Stimulated activated CD8-positive, alpha-beta memory T cell treated with anti-CD3 and anti-CD28 coated beads, Interleukin-12 subunit alpha, Interleukin-12 subunit beta, amount 100 ng/mL, for 24 hours (primary cell): ENCODE measurements at regions not wholly inside any gene's neighbourhood (a gene's known extent, or its start where the extent isn't known, plus 50 kb on each side); places are given as distances from the start of the nearest gene placed in this dataset.

Experiments used
- DNase-seq: peaks from one replicate; pipeline ENCODE4 v3.0.0-alpha.2; 2020; ENCODE audit errors: extremely low read depth

- no peak for DNase-seq
These were observed 717.3 kb downstream of the DIAPH3 start for GRCh38 chr13:59446391-59446790.

GRCh38 chr13:59447031-59447430, 716.7 kb downstream of the DIAPH3 start:
- no peak for DNase-seq

GRCh38 chr13:59447846-59448620, 715.7 kb downstream of the DIAPH3 start:
- no peak for DNase-seq

- no peak for DNase-seq
These were observed 714.0 kb downstream of the DIAPH3 start for GRCh38 chr13:59449750-59450149.

- no peak for DNase-seq
These were observed 713.5 kb downstream of the DIAPH3 start for GRCh38 chr13:59450229-59450628.

- no peak for DNase-seq
These were observed 712.5 kb downstream of the DIAPH3 start for GRCh38 chr13:59451236-59451635.

- no peak for DNase-seq
These were observed 711.4 kb downstream of the DIAPH3 start for GRCh38 chr13:59452189-59452890.

- no peak for DNase-seq
These were observed 704.7 kb downstream of the DIAPH3 start for GRCh38 chr13:59458908-59459579.

- no peak for DNase-seq
These were observed 703.8 kb downstream of the DIAPH3 start for GRCh38 chr13:59459972-59460371.

- DNase-seq: no peak
These were observed 702.3 kb downstream of the DIAPH3 start for GRCh38 chr13:59461411-59461810.

GRCh38 chr13:59463023-59463422, 700.7 kb downstream of the DIAPH3 start:
- no peak for DNase-seq

- no peak for DNase-seq
These were observed 698.8 kb downstream of the DIAPH3 start for GRCh38 chr13:59464926-59465325.

GRCh38 chr13:59468396-59468795, 695.3 kb downstream of the DIAPH3 start:
- no peak for DNase-seq

- DNase-seq: no peak
These were observed 692.6 kb downstream of the DIAPH3 start for GRCh38 chr13:59471106-59471505.

- DNase-seq: no peak
These were observed 691.6 kb downstream of the DIAPH3 start for GRCh38 chr13:59472134-59472533.

- no peak for DNase-seq
These were observed 689.0 kb downstream of the DIAPH3 start for GRCh38 chr13:59474696-59475095.

GRCh38 chr13:59475911-59476310, 687.8 kb downstream of the DIAPH3 start:
- DNase-seq: no peak

GRCh38 chr13:59476366-59476765, 687.4 kb downstream of the DIAPH3 start:
- no peak for DNase-seq

- no peak for DNase-seq
These were observed 686.7 kb downstream of the DIAPH3 start for GRCh38 chr13:59477011-59477410.

GRCh38 chr13:59478908-59479307, 684.8 kb downstream of the DIAPH3 start:
- no peak for DNase-seq

GRCh38 chr13:59479629-59480028, 684.1 kb downstream of the DIAPH3 start:
- DNase-seq: no peak

- DNase-seq: no peak
These were observed 683.1 kb downstream of the DIAPH3 start for GRCh38 chr13:59480396-59481259.
